ENCODE measurements at regions not wholly inside any gene's neighbourhood (a gene's known extent, or its start where the extent isn't known, plus 50 kb on each side); places are given as distances from the start of the nearest gene placed in this dataset.

DNA sequence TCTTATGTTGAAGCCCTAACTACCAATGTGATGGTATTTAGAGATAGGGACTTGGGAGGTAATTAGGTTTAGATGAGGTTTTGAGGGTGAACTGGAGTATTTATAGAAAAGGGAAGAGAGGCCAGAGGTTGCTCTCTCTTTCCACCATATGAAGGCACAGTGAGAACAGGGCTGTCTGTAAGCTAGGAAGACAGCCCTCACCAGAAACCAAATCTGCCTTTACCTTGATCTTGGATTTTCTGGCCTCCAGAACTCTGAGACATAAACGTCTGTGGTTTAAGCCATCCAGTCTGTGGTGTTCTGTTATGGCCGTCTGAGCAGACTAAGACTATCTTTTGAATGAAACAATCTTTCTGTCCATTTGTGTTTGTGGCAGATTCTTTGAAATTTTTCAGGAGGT is 223.7 kb downstream of the PDHA2 start:
- DNase-seq (ENCODE audit: low spot score): no peak
- in situ Hi-C loops (cut with MboI; ENCODE audit: low sequenced_read_pairs, unreplicated experiment): no loop called here

DNA sequence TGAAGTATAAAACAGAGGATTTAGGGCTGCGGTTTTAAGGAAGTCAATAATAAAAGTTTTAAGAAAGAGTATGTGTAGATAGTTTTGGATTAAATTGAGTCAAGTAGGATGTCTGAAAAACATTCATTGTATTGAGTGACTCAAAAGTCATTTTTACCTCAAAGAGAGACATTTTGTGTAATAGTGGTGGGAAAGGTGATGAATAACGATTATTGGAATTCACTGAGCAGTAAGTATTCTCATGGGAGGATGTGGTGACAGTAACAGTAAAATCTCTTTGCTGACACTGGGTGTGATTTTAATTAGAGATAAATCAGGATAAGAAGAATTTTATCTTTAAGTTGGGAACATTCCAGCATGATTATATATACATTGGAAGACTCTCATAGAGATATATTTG is 233.6 kb downstream of the PDHA2 start:
- DNase-seq (ENCODE audit: low spot score): no peak
- in situ Hi-C loops (cut with MboI; ENCODE audit: low sequenced_read_pairs, unreplicated experiment): no loop called here

More for the DNA sequence above, 223.7 kb downstream of the PDHA2 start:
- TF ChIP-seq, protein P1, sequence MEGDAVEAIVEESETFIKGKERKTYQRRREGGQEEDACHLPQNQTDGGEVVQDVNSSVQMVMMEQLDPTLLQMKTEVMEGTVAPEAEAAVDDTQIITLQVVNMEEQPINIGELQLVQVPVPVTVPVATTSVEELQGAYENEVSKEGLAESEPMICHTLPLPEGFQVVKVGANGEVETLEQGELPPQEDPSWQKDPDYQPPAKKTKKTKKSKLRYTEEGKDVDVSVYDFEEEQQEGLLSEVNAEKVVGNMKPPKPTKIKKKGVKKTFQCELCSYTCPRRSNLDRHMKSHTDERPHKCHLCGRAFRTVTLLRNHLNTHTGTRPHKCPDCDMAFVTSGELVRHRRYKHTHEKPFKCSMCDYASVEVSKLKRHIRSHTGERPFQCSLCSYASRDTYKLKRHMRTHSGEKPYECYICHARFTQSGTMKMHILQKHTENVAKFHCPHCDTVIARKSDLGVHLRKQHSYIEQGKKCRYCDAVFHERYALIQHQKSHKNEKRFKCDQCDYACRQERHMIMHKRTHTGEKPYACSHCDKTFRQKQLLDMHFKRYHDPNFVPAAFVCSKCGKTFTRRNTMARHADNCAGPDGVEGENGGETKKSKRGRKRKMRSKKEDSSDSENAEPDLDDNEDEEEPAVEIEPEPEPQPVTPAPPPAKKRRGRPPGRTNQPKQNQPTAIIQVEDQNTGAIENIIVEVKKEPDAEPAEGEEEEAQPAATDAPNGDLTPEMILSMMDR (IDR thresholded peaks at IDR 0.05; ENCODE audit: borderline replicate concordance, control extremely low read depth, extremely low read depth, insufficient read depth, missing control alignments): no peak

DNA sequence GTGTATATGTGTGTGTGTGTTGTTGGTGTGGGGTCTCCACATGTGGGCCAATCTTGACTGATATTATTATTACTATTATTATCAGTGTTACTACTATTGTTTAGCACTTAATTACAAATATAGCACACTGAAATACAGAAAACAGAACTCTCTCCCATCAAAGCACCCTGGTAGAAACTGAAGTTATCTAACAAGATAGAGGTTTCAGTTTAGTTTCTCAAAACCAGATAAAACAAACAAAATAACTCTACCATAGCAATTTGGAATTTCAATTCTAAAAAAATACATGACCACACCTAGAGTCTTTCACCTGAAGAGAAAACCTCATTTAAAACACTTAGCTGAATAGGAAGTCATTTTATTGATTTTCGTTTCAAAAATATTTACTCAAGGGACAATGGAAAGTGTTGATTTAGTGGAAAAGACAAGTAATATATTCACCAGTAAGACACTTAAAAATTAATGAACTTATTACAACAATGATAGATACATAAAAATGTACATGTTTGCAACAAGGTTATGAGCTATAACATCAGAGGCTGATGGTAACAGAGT is 252.3 kb downstream of the PDHA2 start:
- TF ChIP-seq, protein P1 (IDR thresholded peaks at IDR 0.05; ENCODE audit: borderline replicate concordance, control extremely low read depth, extremely low read depth, insufficient read depth, missing control alignments): no peak
- no peak for DNase-seq (ENCODE audit: low spot score)
- in situ Hi-C loops (cut with MboI; ENCODE audit: low sequenced_read_pairs, unreplicated experiment): no loop called here

More for the DNA sequence above, 233.6 kb downstream of the PDHA2 start:
- TF ChIP-seq, protein P1 (IDR thresholded peaks at IDR 0.05; ENCODE audit: borderline replicate concordance, control extremely low read depth, extremely low read depth, insufficient read depth, missing control alignments): no peak

DNA sequence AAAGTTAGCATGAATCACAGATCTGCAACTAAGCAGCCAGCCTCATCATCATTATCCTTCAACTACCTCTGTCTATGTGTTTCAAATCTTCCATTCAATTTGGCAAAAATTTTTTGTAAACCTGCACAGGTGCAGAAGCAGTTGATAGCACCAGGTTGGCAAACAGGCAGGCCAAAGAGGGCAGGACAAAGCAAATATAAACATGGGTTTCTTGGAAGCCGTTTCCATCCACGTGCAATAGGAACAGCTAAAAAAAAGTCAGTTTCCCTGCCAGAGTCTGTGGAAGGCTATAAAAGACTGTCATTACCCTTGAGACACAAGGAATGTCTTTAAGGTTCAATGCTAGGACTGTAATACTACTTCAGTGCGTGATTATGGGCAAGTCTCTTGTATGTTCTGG is 253.2 kb downstream of the PDHA2 start:
- no peak for DNase-seq (ENCODE audit: low spot score)
- TF ChIP-seq, protein P1 (IDR thresholded peaks at IDR 0.05; ENCODE audit: borderline replicate concordance, control extremely low read depth, extremely low read depth, insufficient read depth, missing control alignments): no peak
- in situ Hi-C loops (cut with MboI; ENCODE audit: low sequenced_read_pairs, unreplicated experiment): no loop called here

DNA sequence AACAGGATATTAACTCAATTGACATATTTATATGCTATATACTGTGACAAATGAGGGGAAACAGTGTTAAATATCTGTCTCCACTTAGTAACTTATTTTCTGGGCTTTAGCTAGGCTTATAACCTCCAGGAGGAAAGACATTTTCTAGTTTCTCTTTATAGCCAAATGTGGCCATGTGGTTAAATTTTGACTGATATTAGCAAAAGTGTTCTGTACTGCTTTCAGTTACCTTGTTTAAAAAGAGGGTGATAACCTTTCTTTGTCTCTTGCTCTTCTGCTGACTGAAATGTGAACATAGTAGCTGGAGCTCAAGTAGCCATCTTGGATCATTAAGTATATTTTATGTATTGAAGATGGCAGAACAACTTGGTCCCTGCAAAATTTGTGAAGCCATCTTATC is 253.7 kb downstream of the PDHA2 start:
- TF ChIP-seq, protein P1 (IDR thresholded peaks at IDR 0.05; ENCODE audit: borderline replicate concordance, control extremely low read depth, extremely low read depth, insufficient read depth, missing control alignments): no peak
- in situ Hi-C loops (cut with MboI; ENCODE audit: low sequenced_read_pairs, unreplicated experiment): no loop called here
- DNase-seq (ENCODE audit: low spot score): no peak

DNA sequence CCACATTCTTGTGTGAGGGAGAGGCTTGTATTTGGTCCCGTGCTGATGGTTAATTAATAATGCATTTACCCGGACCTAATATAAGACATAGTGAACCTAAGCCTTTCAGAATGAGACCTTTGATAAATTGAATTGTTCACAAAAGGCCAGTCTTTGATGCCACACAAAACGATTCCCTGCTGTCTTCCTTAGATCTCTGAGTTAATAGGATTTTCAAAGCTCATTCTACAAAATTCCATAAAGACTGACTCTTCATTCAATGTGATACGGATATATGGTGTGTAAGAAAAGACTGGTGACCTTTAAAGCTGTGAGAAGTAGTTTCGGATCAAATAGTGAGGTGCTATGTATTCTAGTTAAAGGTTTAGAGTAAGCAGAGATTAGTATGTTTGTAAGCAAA is 254.3 kb downstream of the PDHA2 start:
- DNase-seq (ENCODE audit: low spot score): no peak
- in situ Hi-C loops (cut with MboI; ENCODE audit: low sequenced_read_pairs, unreplicated experiment): no loop called here
- TF ChIP-seq, protein P1 (IDR thresholded peaks at IDR 0.05; ENCODE audit: borderline replicate concordance, control extremely low read depth, extremely low read depth, insufficient read depth, missing control alignments): no peak

Measured in GM13976 (cell line).